Heart left ventricle (tissue), 16 donors: ENCODE measurements at regions not wholly inside any gene's neighbourhood (a gene's known extent, or its start where the extent isn't known, plus 50 kb on each side); places are given as distances from the start of the nearest gene placed in this dataset.
"Not testable (repeated sequence)": the region's sequence is repeated elsewhere in the genome, so short reads cannot be mapped to it uniquely, and the experiment has no call there.

Experiments
- ATAC-seq, 4 donors: fragments of 200-7000 bp; cut with Tn5 transposase; one replicate each; pipeline ENCODE4 v1.9.1; 2020 to 2022; ENCODE audit warnings: moderate library complexity in 4 of 4, mild to moderate bottlenecking in 3 of 4, moderate number of reproducible peaks in 1 of 4
- DNase-seq, 5 donors: peaks; one replicate each; pipeline ENCODE4 v3.0.0-alpha.2; 2020
- H3K27ac ChIP-seq, 12 donors: fragments of 200-600 bp; sonication (generic) in 4 of 12; one replicate each; pipeline versions ENCODE4 v1.5.0 to v1.8.0; 2016 to 2022; ENCODE audit warnings: mild to moderate bottlenecking in 2 of 12
- H3K27me3 ChIP-seq, 9 donors: fragments of 200-600 bp; sonication (generic) in 2 of 9; one replicate each; pipeline versions ENCODE4 v1.5.1 to v1.8.0; 2016 to 2022; ENCODE audit warnings: mild to moderate bottlenecking in 3 of 9
- H3K36me3 ChIP-seq, 9 donors: fragments of 200-600 bp; sonication (generic) in 2 of 9; one replicate each; pipeline versions ENCODE4 v1.5.0 to v1.8.0; 2018 to 2022; ENCODE audit warnings: mild to moderate bottlenecking in 2 of 9
- H3K4me1 ChIP-seq, 12 donors: fragments of 200-600 bp; sonication (generic) in 4 of 12; one replicate each; pipeline versions ENCODE4 v1.5.0 to v1.8.0; 2016 to 2022; ENCODE audit warnings: mild to moderate bottlenecking in 3 of 12
- H3K4me3 ChIP-seq, 12 donors: fragments of 200-600 bp; sonication (generic) in 4 of 12; one replicate each; pipeline versions ENCODE4 v1.5.0 to v1.8.0; 2017 to 2022; ENCODE audit warnings: mild to moderate bottlenecking in 9 of 12, moderate library complexity in 4 of 12
- H3K9me3 ChIP-seq, 12 donors: fragments of 200-600 bp; sonication (generic) in 4 of 12; one replicate each; pipeline versions ENCODE4 v1.5.0 to v1.8.0; 2016 to 2022; ENCODE audit warnings: mild to moderate bottlenecking in 1 of 12
- CTCF ChIP-seq, 12 donors: fragments of 200-600 bp; sonication (generic) in 4 of 12; IDR thresholded peaks; one replicate each; pipeline versions ENCODE4 v1.5.0 to v1.8.0; 2018 to 2022; ENCODE audit warnings: antibody characterized with exemption in 12 of 12, mild to moderate bottlenecking in 5 of 12
- POLR2A ChIP-seq, 2 donors: fragments of 450-650 bp; IDR thresholded peaks; one replicate each; pipeline ENCODE4 v1.6.1; 2017; ENCODE audit warnings: antibody characterized with exemption in 2 of 2, mild to moderate bottlenecking in 2 of 2, moderate library complexity in 2 of 2
- WGBS, 4 donors: extraction: QIAGEN DNeasy Blood & Tissue Kit in 2 of 4; methylation state at CpG; one replicate each; pipeline versions ENCODE4 v1.1.5 to v1.1.7; 2013 to 2018; 5-methylcytosine and 5-hydroxymethylcytosine counted together
- intact Hi-C, 10 donors: fragments of 100-400 bp; cut with DNase I; formaldehyde crosslinking; loops; one replicate each; pipeline versions ENCODE4 v1.11.1 to v1.14.2; 2022
- donor health status: ischemic (EF 13 %, LVEDD 7.1; RV severe dilation, severe dysfunction).
- donor health status: healthy with polysubstance abuse.
- donor health status: DM: no; HTN: yes; CAD: no.
- donor health status: DM: no; HTN: no; CAD: no.
- donor health status: ischemic (EF 25% LVEDD 6.9; RV normal size, moderate dysfunction).
- donor health status: ischemic (EF 25% LVEDD 5.7; RV mildly dilated, moderate dysfunction).
- donor health status: healthy.
- donor health status: DM: yes; HTN: yes; CAD: no.
- donor health status: ischemic (EF 35%, LVEDD 5.7; RV mildly dilated, moderate dysfunction).
- donor health status: nonischemic (EF 11% LVEDD 7.7; RV severe dilation, severe dysfunction).
- donor health status: DM: yes; HTN: yes; CAD: no.
- donor health status: PGD.
- donor health status: ischemic (EF 29% LVEDD 5.4; RV normal size, mild dysfunction).
- donor health status: nonischemic (EF 23%, LVEDD 6.1; RV moderate dilation, normal function).

- H3K36me3 ChIP-seq, ATAC-seq, intact Hi-C loops, H3K4me3 ChIP-seq, DNase-seq, H3K27me3 ChIP-seq, H3K9me3 ChIP-seq, H3K4me1 ChIP-seq, H3K27ac ChIP-seq: not testable (repeated sequence)
- 12 to 91% methylated on average over 5 to 11 of the region's 15 CpGs; no CpG with 5 or more reads in 2 of the 4 donors for WGBS, 4 donors
Observed at GRCh38 chr3:10109-10996, 186.2 kb upstream of the CHL1 start.

GRCh38 chr3:11734-12133, 184.8 kb upstream of the CHL1 start:
- DNase-seq, result peak in 2 of 5 donors; percentile 20 to 24
- 60 to 70% (median 66%) methylated on average over 14 to 19 of the region's 22 CpGs for WGBS, 4 donors
- ATAC-seq, result peak in 2 of 4 donors; percentile 65 to 84

GRCh38 chr3:14652-15051, 181.9 kb upstream of the CHL1 start:
- Histone ChIP-seq H3K27ac (no peak overlapping the region), H3K36me3 (no peaks in the 10 kb centered on the region), H3K27me3 (no peaks in the 10 kb centered on the region), H3K4me1 (no peaks in the 10 kb centered on the region), H3K9me3 (no peaks in the 10 kb centered on the region), H3K4me3 (no peak overlapping the region)
- TF ChIP-seq CTCF (IDR thresholded peaks at IDR 0.05), result no peak
- TF ChIP-seq POLR2A (IDR thresholded peaks at IDR 0.05), result no peak
- DNase-seq (no peak), ATAC-seq (no peak)
- intact Hi-C loops, result no loop called here
- WGBS, 4 donors, result 70 to 85% (median 76%) methylated on average over 3 of the region's 3 CpGs

More at GRCh38 chr3:11734-12133, 184.8 kb upstream of the CHL1 start:
- intact Hi-C loops, result no loop called here
- Histone ChIP-seq H3K9me3 (no peaks in the 10 kb centered on the region), H3K4me3 (no peak overlapping the region), H3K36me3 (no peaks in the 10 kb centered on the region), H3K27me3 (no peaks in the 10 kb centered on the region), H3K27ac (no peak overlapping the region), H3K4me1 (no peaks in the 10 kb centered on the region)
- no peak for TF ChIP-seq CTCF (IDR thresholded peaks at IDR 0.05)
- TF ChIP-seq POLR2A (IDR thresholded peaks at IDR 0.05), result no peak

- H3K27me3 ChIP-seq, result no peaks in the 10 kb centered on the region
- H3K27ac ChIP-seq, result no peak overlapping the region
- no peaks in the 10 kb centered on the region for H3K4me1 ChIP-seq
- H3K4me3 ChIP-seq, result no peak overlapping the region
- no peaks in the 10 kb centered on the region for H3K9me3 ChIP-seq
- no peaks in the 10 kb centered on the region for H3K36me3 ChIP-seq
- ATAC-seq (no peak), DNase-seq (no peak)
- TF ChIP-seq POLR2A (IDR thresholded peaks at IDR 0.05) (no peak), CTCF (IDR thresholded peaks at IDR 0.05) (no peak)
- 61 to 81% (median 67%) methylated on average over 2 of the region's 2 CpGs for WGBS, 4 donors
- intact Hi-C loops, result no loop called here
Observed at GRCh38 chr3:16366-16765, 180.2 kb upstream of the CHL1 start.
